Anterior cingulate cortex (tissue), 58 donors: ENCODE measurements at regions not wholly inside any gene's neighbourhood (a gene's known extent, or its start where the extent isn't known, plus 50 kb on each side); places are given as distances from the start of the nearest gene placed in this dataset.

Experiments
- DNase-seq, 58 donors: peaks; one replicate each; lab custom pipeline; 2025; lab: John Stamatoyannopoulos, UW

- DNase-seq = no peak
Measured at GRCh38 chr16:80059836-80060235, 459.3 kb upstream of the MAF start.

DNA sequence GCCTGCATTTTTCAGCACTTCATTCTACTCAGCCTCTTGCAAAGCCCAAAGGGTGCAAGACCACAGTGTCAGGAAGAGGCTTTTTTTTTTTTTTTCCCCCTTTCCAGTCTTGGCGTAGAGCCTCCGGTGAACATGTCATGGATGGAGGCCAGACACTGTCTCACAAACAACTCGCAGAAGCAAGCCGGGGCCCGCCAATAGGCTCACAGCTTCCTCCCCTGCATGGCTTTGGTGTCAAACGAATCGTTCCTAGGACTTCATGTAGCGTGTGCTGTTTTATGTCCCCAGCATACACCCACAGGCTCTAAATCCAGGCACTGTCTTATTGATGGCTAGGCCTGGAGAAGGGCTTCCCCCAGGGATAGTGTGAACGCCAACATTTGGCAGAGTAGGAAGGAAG is 457.7 kb upstream of the MAF start:
- DNase-seq = peak in 10 of 58 donors; percentile 0 to 34 (median 4)

- no peak for DNase-seq
Measured at GRCh38 chr16:80056324-80056723, 455.8 kb upstream of the MAF start.

DNA sequence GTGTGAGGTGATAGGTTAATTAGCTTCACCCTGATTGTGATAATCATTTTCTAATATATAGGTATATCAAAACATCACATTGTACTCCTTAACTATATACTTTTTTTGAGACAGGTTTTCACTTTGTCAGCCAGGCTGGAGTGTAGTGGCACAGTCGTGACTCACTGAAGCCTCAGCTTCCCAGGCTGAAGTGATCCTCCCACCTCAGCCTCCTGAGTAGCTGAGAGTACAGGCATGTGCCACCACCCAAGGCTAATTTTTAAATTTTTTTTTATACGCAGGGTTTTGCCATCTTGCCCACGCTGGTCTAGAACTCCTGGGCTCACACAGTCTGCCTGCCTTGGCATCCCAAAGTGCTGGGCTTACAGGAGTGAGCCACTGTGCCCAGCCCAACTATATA is 455.3 kb upstream of the MAF start:
- no peak for DNase-seq

- DNase-seq = no peak
Measured at GRCh38 chr16:80054647-80055046, 454.1 kb upstream of the MAF start.

- DNase-seq = no peak
Measured at GRCh38 chr16:80051040-80051439, 450.5 kb upstream of the MAF start.

DNA sequence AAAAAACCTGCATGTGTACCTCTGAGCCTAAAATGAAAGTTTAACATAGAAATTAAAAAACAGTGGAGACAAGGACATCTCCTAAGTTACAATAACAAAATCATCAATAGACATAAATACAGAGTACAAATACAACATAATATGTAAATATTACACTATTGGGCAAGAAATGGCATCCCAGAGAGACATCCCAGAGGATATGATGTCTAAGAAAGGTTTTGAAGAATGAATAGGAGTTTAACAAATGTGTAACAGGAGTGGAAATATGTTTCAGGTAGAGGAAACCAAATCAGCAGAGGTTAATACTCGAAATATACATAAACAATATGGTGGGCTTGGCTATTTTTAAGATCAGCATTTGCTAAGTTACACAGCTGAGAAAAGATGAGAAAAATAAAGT is 447.7 kb upstream of the MAF start:
- no peak for DNase-seq

DNA sequence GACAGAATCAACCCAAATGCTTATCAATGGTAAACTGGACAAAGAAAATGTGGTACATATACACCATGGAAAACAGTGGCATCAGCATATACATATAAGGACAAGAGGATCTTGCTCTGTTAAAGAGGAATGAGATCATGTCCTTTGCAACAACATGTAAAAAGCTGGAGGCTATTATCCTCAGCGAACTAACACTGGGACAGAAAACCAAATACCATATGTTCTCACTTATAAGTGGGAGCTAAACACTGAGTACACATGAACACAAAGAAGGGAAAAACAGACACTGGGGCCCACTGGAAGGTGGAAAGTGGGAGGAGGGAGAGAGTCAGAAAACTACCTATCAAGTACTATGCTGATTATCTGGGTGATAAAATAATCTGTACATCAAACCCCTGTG is 447.3 kb upstream of the MAF start:
- DNase-seq = no peak

DNA sequence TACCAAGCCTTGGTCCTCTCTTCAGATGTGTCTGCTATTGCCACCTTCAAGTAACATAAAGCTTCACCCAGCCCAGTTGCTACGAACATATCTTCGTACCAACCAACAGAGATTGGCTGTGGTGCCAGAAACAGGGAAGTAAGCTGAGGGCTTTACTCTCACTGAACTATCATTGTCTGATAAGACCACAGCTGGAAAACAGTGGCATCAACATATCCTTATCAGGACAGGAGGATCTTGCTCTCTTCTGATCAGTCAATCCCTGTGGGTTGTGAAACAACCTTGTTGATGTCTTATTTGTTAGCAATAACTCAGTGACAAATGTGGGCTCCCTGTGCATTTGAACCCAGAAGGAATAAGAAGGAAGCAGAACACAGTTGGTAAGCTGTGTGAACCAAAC is 446.3 kb upstream of the MAF start:
- DNase-seq = no peak

GRCh38 chr16:80046261-80046660 is 445.7 kb upstream of the MAF start:
- DNase-seq = no peak

DNA sequence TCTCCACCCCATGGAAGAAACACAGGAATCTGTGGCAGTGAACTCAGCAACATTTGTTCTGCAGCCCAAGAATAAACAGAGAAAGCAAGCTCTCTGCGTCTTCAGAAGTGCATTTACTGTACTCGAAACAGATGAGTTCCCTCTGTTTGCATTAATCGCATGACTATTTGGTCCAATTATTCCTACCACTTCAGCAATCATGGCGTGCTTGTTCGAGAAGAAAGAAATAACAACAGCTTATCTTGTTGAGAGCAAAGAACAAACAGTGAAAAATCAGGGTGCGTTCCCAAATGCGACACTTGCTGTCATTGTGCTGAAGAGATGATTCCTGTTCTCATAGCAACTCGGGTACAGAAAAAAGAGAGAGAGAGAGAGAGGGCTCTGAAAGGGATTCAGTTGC is 445.3 kb upstream of the MAF start:
- DNase-seq = peak in 5 of 58 donors; percentile 0 to 38 (median 16)

- DNase-seq = no peak
Measured at GRCh38 chr16:80041410-80041809, 440.9 kb upstream of the MAF start.

GRCh38 chr16:80040814-80041213 is 440.3 kb upstream of the MAF start:
- no peak for DNase-seq

DNA sequence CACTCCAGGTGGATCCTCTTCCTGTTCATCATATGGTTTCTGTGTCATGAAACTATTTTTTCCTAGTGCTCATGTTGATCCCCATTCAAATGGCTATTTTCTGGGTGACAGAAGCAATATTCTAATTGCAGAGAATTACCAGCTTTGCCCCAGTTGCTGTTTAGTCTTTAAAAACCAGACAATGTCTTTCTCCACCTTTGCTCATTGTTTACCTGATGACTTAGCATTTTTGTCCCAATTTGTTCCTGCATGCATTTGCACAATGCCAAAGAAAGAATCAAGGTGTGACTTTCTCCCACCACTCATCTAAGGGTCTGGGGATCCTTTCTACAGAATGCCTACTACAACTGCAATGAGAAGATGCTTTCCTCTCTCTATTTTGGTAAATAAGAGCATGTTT is 439.9 kb upstream of the MAF start:
- no peak for DNase-seq

DNA sequence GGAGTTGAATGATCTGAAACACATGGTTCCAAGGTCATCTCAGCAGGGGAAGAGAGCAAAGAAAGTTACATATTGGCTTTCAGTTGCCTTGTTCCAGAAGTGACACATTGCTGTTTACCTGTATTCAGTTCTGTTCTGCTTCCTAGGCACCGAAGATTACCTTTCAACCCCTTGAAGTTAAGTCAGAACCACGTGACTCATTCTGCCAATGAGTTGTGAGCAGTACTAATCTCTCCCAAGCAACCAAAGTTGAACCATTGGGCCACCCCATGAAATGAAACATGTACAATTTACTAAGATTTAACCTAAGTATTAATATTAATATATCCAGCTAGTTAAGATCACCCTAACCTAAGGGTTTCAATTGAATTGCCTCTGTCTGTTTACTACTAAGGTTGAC is 439.2 kb upstream of the MAF start:
- DNase-seq = no peak

GRCh38 chr16:80038566-80038965 is 438.0 kb upstream of the MAF start:
- no peak for DNase-seq

DNA sequence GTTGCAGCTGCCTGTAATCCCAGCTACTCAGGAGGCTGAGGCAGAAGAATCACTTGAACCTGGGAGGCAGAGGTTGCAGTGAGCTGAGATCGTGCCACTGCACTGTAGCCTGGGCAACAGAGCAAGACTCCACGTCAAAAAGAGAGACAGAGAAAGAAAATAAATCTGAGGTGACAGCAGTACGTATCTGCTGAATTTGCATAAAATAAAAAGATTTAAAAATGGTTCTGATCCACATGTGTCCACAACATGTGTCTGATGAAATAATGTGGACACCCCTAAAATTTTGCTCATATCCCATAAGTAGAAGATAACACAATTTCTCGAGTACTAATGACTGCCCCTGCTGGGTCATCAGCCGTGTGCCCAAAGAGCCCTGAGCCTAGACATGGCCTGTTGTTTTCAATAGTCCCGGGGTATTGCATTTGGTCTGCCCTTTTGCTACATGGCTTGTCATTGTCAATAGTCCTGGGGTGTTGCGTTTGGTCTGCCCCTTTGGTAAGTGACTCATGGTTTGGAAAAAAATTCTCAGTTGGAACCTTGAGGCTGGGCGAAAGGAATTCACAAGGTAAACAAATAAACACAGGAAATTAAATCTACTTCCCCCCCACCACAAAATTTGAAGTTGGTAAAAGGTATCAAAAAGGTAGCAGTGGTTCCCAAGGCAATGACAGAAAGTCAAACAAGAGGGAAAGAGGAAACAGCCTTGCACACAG is 434.6 kb upstream of the MAF start:
- DNase-seq = no peak

- DNase-seq = no peak
Measured at GRCh38 chr16:80034469-80034826, 433.9 kb upstream of the MAF start.

DNA sequence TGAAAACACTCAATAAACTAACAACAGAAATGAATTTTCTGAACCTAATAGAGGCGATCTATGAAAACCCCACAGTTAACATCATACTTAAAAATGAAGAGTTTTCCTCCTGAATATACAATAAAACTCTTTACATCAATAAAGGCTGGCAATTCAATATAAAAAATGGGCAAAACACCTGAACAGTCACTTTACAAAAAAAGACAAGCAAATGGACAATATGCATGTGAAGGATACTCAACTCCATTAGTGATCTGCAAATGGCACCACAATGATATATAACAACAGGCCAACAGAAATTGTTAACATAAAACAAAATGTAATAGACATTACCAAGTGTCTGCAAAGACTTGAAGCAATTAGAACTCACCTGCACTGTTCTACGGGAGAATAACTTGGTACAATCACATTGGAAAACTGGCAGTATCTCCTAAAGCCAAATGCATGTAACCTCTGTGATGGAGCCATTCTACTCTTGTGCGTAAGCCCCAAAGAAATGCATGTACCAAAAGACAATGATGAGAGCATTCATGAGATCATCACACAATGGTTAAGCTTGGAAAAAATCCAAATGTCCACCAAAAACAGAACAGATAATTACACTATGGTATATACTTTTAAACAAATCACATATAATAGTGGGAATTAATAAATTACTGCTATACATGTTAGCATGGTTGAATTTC is 433.4 kb upstream of the MAF start:
- no peak for DNase-seq

DNA sequence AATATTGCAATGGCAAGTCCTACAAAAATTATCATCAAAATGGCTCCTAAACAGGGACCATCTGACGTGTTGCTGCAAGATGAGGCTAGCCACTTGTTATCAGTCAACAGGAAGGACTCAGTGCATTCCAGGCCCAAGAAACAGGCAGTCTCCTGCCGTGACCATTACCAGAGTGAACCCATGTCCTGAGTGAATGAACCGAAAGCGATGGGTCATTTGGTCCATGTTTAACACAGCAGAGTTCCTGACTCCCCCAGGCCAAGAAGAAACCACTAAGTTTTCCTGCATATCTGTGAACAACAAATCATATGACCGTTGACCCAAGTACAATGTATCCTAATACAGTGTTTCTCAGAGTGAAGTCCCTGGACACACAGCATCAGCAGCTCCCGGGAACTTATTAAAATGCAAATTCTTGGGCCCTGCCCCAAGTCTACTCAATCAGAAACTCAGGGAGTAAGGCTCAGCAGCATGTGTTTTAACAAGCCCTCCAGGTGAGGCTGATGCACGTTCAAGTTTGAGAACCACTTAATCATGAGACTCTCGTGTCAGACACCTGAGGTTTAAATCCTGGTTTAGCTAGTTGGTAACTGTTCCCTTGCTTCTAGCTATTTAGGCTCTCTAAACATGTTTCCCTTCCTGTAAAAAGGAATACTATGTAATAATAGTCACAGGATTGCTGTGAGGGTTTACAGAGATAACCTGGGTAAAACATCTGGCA is 429.4 kb upstream of the MAF start:
- DNase-seq = no peak

DNA sequence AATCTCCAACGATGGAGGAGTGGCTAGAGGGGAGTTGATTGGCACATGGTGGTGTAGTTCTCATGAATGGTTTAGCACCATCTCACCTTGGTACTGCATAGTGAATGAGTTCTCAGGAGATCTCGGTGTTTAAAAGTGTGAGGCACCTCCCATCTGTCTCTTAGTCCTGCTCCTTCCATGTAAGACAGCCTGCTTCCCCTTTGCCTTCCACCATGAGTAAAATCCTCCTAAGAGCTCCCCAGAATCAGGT is 428.8 kb upstream of the MAF start:
- DNase-seq = no peak
